ENCODE measurements at regions not wholly inside any gene's neighbourhood (a gene's known extent, or its start where the extent isn't known, plus 50 kb on each side); places are given as distances from the start of the nearest gene placed in this dataset.
"Not testable (repeated sequence)": the region's sequence is repeated elsewhere in the genome, so short reads cannot be mapped to it uniquely, and the experiment has no call there.

- DNase-seq = no peak
These were observed 200.2 kb downstream of the PHLDA1 start for GRCh38 chr12:75831402-75831801.

GRCh38 chr12:75827061-75827460, 204.5 kb downstream of the PHLDA1 start:
- no peak for DNase-seq

- no peak for DNase-seq
These were observed 205.9 kb downstream of the PHLDA1 start for GRCh38 chr12:75825686-75826085.

- DNase-seq = no peak
These were observed 208.1 kb downstream of the PHLDA1 start for GRCh38 chr12:75823475-75823874.

GRCh38 chr12:75822416-75822815, 209.2 kb downstream of the PHLDA1 start:
- no peak for DNase-seq

- no peak for DNase-seq
These were observed 210.6 kb downstream of the PHLDA1 start for GRCh38 chr12:75820848-75821578.

- DNase-seq = no peak
These were observed 211.5 kb downstream of the PHLDA1 start for GRCh38 chr12:75820071-75820470.

- no peak for DNase-seq
These were observed 212.1 kb downstream of the PHLDA1 start for GRCh38 chr12:75819512-75819911.

GRCh38 chr12:75818863-75819262, 212.7 kb downstream of the PHLDA1 start:
- DNase-seq = no peak

- DNase-seq = no peak
These were observed 214.7 kb downstream of the PHLDA1 start for GRCh38 chr12:75816897-75817296.

- no peak for DNase-seq
These were observed 215.8 kb downstream of the PHLDA1 start for GRCh38 chr12:75815756-75816155.

- no peak for DNase-seq
These were observed 216.5 kb downstream of the PHLDA1 start for GRCh38 chr12:75814851-75815754.

GRCh38 chr12:75813072-75813471, 218.5 kb downstream of the PHLDA1 start:
- DNase-seq = no peak

GRCh38 chr12:75812271-75813018, 219.1 kb downstream of the PHLDA1 start:
- DNase-seq = no peak

- no peak for DNase-seq
These were observed 221.8 kb downstream of the PHLDA1 start for GRCh38 chr12:75809746-75810145.

- DNase-seq = no peak
These were observed 224.1 kb downstream of the PHLDA1 start for GRCh38 chr12:75807494-75807893.

GRCh38 chr12:75805905-75806304, 225.7 kb downstream of the PHLDA1 start:
- no peak for DNase-seq

- DNase-seq = no peak
These were observed 226.3 kb downstream of the PHLDA1 start for GRCh38 chr12:75805320-75805719.

- DNase-seq = no peak
These were observed 233.2 kb downstream of the PHLDA1 start for GRCh38 chr12:75798136-75798926.

- DNase-seq = no peak
These were observed 236.5 kb downstream of the PHLDA1 start for GRCh38 chr12:75795125-75795524.

- DNase-seq = no peak
These were observed 238.9 kb downstream of the PHLDA1 start for GRCh38 chr12:75792687-75793086.

GRCh38 chr12:75790219-75790618, 241.4 kb downstream of the PHLDA1 start:
- DNase-seq = no peak

- not testable (repeated sequence) for DNase-seq
These were observed 244.4 kb downstream of the PHLDA1 start for GRCh38 chr12:75787146-75787545.

Data from activated naive CD4-positive, alpha-beta T cell (primary cell).